Smooth muscle cell of the brain vasculature (primary cell): ENCODE measurements at regions not wholly inside any gene's neighbourhood (a gene's known extent, or its start where the extent isn't known, plus 50 kb on each side); places are given as distances from the start of the nearest gene placed in this dataset.
"Not testable (repeated sequence)": the region's sequence is repeated elsewhere in the genome, so short reads cannot be mapped to it uniquely, and the experiment has no call there.

ENCODE experiments used
- DNase-seq: peaks from one replicate; pipeline ENCODE4 v3.0.0-alpha.2; 2012; ENCODE audit warnings: low read depth, low spot score

- no peak for DNase-seq
These were observed 674.2 kb upstream of the MANEA start for GRCh38 chr6:94902974-94903628.

DNA sequence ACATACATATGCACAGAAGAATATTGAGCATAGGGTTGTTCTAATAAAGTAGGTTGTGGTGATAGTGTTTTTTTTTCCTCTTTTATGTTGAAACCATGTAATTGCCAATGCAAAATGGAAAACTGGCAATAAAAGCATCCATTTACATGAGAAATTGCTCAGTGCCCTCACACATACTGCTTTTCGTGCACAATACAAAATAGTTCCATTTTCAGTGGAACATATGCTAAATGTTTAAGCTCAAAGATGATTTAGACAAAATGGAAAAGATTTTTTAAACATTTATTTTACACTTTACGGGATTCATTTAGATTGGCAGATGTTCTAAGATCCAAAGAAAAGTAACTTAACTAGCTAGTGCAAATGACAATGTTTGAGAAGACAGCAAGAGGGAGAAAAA lies 678.1 kb upstream of the MANEA start:
- no peak for DNase-seq

GRCh38 chr6:94894300-94894699 lies 683.0 kb upstream of the MANEA start:
- no peak for DNase-seq

- no peak for DNase-seq
These were observed 684.0 kb upstream of the MANEA start for GRCh38 chr6:94893327-94893726.

GRCh38 chr6:94873819-94874218 lies 703.5 kb upstream of the MANEA start:
- DNase-seq: not testable (repeated sequence)

DNA sequence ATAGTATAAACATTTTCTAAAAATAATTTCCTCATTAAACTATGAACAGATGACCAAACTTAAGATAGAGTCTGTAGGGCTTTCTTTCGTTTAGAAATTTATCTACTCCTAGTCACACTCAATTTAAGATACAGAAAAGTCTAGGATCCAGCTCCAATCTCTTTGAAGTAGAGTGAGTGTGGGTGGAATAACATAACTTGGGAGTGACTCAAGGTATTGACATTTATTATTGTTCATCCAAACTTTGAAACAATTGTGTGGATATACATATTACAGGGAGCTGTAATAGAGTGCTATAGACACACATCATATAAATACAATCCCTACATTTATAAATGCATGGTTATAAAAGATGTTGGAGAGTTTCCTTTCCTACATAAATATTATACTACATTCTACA lies 715.2 kb upstream of the MANEA start:
- no peak for DNase-seq

- DNase-seq: no peak
These were observed 717.4 kb upstream of the MANEA start for GRCh38 chr6:94859924-94860323.

DNA sequence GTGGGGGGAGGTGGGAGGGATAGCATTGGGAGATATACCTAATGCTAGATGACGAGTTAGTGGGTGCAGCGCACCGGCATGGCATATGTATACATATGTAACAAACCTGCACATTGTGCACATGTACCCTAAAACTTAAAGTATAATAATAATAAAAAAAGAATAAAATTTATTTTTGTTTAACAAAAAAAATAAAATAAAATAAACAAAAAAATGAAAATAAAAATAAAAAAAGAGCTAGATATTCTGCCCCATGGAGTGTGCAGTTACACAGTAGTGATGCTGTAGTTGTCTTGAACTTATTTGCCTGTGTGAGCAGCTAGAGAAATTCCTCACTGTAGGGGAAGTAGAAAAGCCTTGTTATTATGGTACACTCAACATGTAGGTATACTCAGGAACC lies 720.3 kb upstream of the MANEA start:
- not testable (repeated sequence) for DNase-seq

- not testable (repeated sequence) for DNase-seq
These were observed 726.0 kb upstream of the MANEA start for GRCh38 chr6:94851329-94851728.

DNA sequence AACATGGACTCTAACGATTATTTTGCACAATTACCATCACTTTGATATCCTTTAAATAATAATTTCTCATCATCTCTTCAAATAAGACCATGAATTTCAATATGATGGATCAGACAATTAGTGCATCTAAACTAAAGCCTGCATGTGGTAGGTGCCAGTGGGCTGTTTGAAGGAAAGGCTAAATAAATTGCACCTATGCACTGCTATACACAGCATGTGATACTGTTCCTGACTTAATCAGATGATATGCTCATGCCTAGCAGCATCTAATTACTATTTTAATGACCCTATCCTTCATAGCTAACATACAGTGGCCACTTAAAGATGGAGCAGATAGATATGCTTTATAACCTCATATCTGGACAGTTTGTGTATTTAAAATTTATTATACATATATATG lies 731.6 kb upstream of the MANEA start:
- no peak for DNase-seq

DNA sequence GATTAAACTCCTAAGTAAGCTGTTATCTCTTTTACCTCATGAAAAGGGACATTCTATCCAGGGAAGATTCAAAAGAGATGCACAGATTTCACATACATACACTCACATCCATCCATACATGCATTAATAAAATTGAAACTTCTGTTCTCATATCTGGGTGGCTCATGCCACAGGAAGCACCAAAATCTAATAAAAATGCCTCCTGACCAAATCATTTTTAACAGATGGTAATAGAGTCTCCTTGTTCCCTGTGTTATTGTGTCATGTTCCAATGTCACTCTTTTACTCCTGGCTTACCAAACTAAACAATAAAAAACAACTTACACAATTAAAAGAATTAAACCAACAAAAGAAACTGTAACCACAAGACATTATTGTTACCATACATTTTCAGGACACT lies 742.1 kb upstream of the MANEA start:
- no peak for DNase-seq

GRCh38 chr6:94813806-94814205 lies 763.5 kb upstream of the MANEA start:
- no peak for DNase-seq

DNA sequence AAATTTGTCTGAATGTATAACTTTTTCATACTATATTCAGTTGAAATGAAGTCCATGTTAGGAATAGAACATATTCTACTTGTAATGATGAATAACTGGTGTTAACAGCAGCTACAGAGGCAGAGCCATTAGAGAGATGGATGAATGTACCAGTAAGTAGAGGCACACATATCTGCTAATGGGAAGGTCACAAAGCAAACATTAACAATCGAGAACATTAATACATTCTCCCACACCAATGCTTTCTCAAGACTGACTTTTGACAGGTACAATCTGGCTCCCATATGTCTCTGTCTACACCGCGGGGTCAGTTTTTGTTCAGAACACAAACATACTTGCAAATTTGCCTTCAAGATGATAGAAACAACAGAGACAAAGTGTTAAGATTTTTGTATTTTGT lies 776.0 kb upstream of the MANEA start:
- DNase-seq: no peak

- no peak for DNase-seq
These were observed 791.8 kb upstream of the MANEA start for GRCh38 chr6:94785514-94785913.

- DNase-seq: not testable (repeated sequence)
These were observed 792.3 kb upstream of the MANEA start for GRCh38 chr6:94785081-94785480.

- DNase-seq: no peak
These were observed 808.1 kb upstream of the MANEA start for GRCh38 chr6:94769197-94769596.

DNA sequence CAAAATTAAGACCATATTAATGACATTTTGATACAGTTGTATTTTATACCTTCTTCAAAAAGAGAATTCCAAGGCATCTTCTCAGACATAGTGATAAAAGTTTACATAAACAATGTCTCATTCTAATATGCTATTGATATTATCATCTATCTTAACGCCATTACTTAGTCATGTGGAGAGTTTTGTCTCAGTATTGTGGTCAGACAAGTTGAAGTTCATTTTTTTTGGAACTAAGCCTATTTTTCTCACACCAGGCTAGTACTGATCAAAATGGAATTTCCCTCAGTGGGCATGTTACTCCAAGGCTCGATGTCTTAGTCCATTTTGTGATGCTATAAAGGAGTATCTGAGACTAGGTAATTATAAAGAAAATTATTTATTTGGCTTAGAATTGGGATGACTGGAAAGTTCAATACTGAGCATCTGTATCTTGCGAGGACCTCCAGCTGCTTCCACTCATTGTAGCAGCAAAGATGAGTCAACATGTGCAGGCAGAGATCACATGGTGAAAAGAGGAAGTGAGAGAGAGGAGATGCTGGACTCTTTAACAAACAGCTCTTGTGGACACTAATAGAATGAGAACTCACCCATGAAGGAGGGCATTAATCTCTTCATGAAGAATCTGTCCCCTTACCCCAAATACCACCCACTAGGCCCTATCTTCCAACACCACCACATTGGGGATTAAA lies 825.5 kb upstream of the MANEA start:
- DNase-seq: no peak

GRCh38 chr6:94736236-94736635 lies 841.1 kb upstream of the MANEA start:
- no peak for DNase-seq

- DNase-seq: no peak
These were observed 842.1 kb upstream of the MANEA start for GRCh38 chr6:94735270-94735669.

DNA sequence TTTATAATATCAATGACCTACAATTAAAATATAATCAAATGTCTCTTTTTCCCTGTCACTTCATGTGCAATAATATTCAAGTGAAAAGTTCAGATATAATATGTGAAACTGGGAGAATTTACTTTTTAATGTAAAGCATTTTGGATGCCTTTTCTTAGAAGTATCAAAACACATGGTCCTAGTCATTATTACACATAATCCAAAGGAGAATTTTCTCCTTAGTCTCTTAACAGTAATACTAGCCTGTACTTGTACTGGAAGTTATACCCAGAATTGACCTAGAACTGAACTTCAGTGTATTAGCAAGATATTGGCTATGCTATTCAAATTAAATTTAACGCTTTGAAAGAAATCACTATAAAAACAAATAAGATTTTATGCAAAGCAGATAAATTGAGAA lies 842.6 kb upstream of the MANEA start:
- no peak for DNase-seq

DNA sequence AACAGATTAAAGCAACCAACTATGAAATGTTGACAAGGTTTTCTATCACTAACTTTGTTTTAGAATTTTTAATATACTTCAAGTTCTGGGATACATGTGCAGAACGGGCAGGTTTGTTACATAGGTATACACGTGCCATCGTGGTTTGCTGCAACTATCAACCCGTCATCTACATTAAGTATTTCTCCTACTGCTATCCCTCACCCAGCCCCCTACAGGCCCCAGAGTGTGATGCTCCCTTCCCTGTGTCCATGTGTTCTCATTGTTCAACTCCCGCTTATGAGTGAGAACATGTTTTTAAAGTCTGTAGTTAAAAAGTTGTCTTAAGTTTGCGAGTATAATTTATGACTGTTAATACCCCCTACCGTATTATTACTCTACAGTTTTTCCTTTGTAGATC lies 844.3 kb upstream of the MANEA start:
- DNase-seq: no peak

GRCh38 chr6:94727710-94728109 lies 849.6 kb upstream of the MANEA start:
- DNase-seq: no peak

DNA sequence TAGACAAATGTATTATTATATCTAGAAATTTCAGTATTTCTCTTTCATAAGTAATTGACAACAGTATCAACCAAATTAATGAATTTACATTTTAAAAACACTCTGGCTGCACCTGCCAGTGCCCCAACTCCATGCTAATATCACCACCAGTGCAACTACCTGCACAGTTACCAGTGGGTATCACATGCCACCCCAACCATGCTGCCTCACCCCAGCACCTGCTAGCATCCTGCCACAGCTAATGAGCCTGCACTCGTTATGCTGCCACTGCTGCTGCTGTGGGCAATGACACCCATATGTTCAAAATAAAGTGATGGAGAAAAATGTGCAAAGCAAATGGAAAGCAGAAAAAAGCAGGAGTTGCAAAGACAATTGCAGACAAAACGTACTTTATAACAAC lies 855.9 kb upstream of the MANEA start:
- DNase-seq: no peak

DNA sequence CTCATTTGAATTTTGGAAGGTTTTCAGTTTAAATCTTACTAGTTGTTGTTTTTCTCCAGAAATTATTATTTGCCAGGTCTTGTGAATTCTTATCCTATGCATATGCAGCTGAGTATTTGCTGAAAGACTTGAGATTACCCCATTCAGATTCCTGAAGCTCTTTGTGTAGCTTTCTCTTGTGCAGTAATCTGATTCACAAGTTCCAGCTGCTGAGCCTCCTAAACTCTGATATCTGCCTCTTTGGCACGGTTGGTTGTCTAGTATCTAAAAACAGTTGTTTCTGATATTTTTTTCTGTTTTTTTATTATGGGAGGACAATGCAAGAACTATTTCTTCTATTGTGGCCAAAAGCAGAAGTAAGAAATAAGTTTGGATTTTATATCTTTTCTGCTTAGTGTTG lies 863.9 kb upstream of the MANEA start:
- no peak for DNase-seq
